Muscle of leg (tissue), 3 donors: ENCODE measurements at regions not wholly inside any gene's neighbourhood (a gene's known extent, or its start where the extent isn't known, plus 50 kb on each side); places are given as distances from the start of the nearest gene placed in this dataset.

Experiments
- DNase-seq: peaks from one replicate; pipeline ENCODE4 v3.0.0; 2013
- H3K27ac ChIP-seq: one replicate; pipeline ENCODE4 v1.5.1; 2013; ENCODE audit warnings: mild to moderate bottlenecking, low read length, control low read depth
- H3K27me3 ChIP-seq: one replicate; pipeline ENCODE4 v1.6.1; 2013; ENCODE audit warnings: low read length; ENCODE audit not compliant: control insufficient read depth, insufficient read depth
- H3K36me3 ChIP-seq: one replicate; pipeline ENCODE4 v1.6.1; 2013; ENCODE audit warnings: low read length; ENCODE audit not compliant: control insufficient read depth, insufficient read depth
- H3K4me1 ChIP-seq: one replicate; pipeline ENCODE4 v1.6.1; 2013; ENCODE audit warnings: low read length; ENCODE audit not compliant: control insufficient read depth, insufficient read depth
- H3K4me3 ChIP-seq: one replicate; pipeline ENCODE4 v1.5.1; 2013; ENCODE audit warnings: low read length, control low read depth
- H3K9me3 ChIP-seq: replicated peaks from 2 replicates; pipeline ENCODE4 v1.6.1; 2013; ENCODE audit warnings: low read depth, low read length; ENCODE audit not compliant: control insufficient read depth
- WGBS: methylation state at CpG from one replicate; pipeline ENCODE4 v1.1.5; 2013; ENCODE audit warnings: missing lambda C conversion rate; ENCODE audit not compliant: insufficient coverage; 5-methylcytosine and 5-hydroxymethylcytosine counted together

GRCh38 chr19:29098863-29099481 lies 114.0 kb downstream of the UQCRFS1 start:
- peak; percentile 5 for DNase-seq
- Histone ChIP-seq H3K27me3 (no peaks in the 10 kb centered on the region), H3K4me1 (no peaks in the 10 kb centered on the region), H3K4me3 (no peak overlapping the region), H3K9me3 (no peaks in the 10 kb centered on the region), H3K27ac (no peak overlapping the region), H3K36me3 (no peaks in the 10 kb centered on the region)
- 47% methylated on average over 3 of the region's 10 CpGs for WGBS

DNA sequence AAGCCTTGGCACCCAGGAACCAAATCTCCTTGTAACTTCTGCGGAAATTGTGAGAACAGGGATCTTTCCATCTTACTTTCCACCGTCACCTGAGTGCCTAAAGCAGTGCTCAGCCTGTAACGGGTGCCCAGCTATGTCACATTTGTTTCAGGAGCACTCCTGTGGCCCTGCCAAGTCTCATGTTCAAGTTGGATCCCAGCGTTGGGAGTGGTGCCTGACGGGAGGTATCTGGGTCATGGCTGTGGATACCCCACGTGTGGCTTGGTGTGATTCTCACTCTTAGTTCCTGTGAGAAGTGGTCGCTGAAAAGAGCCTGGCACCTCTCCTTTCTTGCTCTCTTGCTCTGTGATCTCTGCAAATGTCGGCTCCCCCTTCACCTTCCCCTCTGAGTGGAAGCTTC lies 114.9 kb downstream of the UQCRFS1 start:
- H3K36me3 ChIP-seq: no peaks in the 10 kb centered on the region
- no peak for DNase-seq
- no peaks in the 10 kb centered on the region for H3K4me1 ChIP-seq
- 82% methylated on average over 8 of the region's 8 CpGs for WGBS
- H3K4me3 ChIP-seq: no peak overlapping the region
- no peak overlapping the region for H3K27ac ChIP-seq
- no peaks in the 10 kb centered on the region for H3K9me3 ChIP-seq
- H3K27me3 ChIP-seq: no peaks in the 10 kb centered on the region

GRCh38 chr19:29096896-29097295 lies 116.1 kb downstream of the UQCRFS1 start:
- no peaks in the 10 kb centered on the region for H3K9me3 ChIP-seq
- no peaks in the 10 kb centered on the region for H3K36me3 ChIP-seq
- 83% methylated on average over 2 of the region's 2 CpGs for WGBS
- no peaks in the 10 kb centered on the region for H3K4me1 ChIP-seq
- H3K4me3 ChIP-seq: no peak overlapping the region
- DNase-seq: no peak
- no peak overlapping the region for H3K27ac ChIP-seq
- H3K27me3 ChIP-seq: no peaks in the 10 kb centered on the region

DNA sequence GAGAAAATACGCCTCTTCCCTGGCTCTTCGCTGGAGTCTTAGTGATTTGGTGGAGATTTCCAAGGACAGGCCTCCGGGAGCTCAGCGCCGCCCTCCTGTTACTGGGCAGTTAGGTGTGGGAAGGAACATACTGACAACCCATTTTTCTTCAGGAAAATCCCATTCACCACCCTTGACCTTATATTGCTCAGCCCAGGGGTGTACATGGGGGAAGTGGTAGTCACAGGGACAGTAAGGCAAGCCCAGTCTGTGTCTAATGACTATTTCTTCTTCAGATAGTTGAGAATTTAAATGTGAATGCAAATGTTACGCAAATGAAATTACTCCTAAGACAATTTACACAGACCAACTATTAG lies 119.4 kb downstream of the UQCRFS1 start:
- no peak overlapping the region for H3K27ac ChIP-seq
- H3K36me3 ChIP-seq: no peaks in the 10 kb centered on the region
- no CpG with 5 or more reads among the region's 6 CpGs for WGBS
- H3K27me3 ChIP-seq: no peaks in the 10 kb centered on the region
- peaks cover 21% of the 10 kb centered on the region for H3K4me1 ChIP-seq
- no peak for DNase-seq
- H3K9me3 ChIP-seq: no peaks in the 10 kb centered on the region
- no peak overlapping the region for H3K4me3 ChIP-seq

- Histone ChIP-seq H3K36me3 (no peaks in the 10 kb centered on the region), H3K4me1 (peaks cover 25% of the 10 kb centered on the region), H3K4me3 (no peak overlapping the region), H3K9me3 (no peaks in the 10 kb centered on the region), H3K27ac (no peak overlapping the region), H3K27me3 (no peaks in the 10 kb centered on the region)
- no peak for DNase-seq
- WGBS: 88% methylated on average over 35 of the region's 41 CpGs
Measured at GRCh38 chr19:29092712-29093552, 120.0 kb downstream of the UQCRFS1 start.

DNA sequence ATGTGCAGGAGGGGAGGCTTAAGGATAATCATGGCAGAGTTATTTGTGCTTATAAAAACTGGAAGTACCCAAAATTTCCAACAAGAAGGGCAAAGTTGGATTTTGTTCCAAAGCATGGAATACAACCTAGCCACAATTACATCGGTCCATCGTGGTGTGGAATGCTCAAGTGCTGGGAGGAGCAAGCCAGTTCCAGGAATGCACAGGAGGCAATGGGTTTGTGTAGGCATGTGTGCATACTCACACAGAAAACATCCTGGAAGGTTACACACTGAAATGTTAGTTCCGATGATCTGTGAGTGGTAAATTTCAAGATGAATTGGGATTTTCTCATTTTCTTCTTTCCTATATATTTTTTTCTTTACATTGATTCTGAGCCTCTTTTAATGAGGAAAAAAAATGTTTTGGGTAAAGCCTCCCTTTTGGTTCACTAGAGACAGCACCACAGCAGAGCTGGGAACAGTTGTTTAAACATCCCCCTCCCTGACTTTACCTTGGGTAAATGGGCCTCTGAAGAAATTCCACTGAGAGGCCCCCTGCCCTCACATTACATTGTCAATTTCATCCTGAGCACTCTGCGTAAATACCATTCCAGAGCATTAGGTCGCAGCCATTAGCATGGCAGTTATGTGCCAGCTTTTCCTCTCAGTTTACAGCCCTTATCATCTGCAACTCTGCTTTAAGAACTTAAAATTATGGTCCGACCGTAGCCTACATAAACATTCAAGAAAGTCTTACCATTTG lies 122.0 kb downstream of the UQCRFS1 start:
- H3K4me1 ChIP-seq: peaks cover 25% of the 10 kb centered on the region

DNA sequence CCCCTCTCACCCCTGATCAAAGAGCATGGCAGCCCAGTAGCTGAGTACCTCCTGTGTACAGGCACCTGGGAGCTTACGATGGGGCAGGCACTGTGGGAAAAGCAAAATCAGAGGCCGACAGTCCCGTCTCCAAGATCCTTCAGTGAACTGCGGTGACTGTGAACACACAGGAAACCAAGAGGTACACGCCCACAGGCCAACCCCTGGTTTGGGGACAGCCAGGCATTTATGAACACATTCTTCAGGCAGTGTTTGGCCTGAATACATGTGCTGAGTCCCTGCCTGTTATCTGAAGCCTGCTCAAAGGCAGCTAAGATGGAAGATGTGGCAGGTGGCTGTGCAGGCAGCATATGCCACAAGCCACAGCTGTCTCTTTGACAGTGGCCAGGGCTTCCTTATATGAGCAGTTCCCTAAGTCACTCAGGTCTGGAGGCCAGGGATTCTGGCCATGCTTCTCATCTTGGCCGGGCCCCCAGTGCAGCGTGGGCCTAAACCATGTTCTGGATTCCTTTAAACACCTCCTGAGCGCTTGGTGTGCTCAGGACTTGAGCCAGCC lies 123.6 kb downstream of the UQCRFS1 start:
- Histone ChIP-seq H3K4me3 (no peak overlapping the region), H3K27me3 (no peaks in the 10 kb centered on the region), H3K9me3 (no peaks in the 10 kb centered on the region), H3K36me3 (no peaks in the 10 kb centered on the region), H3K4me1 (peaks cover 25% of the 10 kb centered on the region), H3K27ac (peak overlapping the region; percentile 51)
- WGBS: 71% methylated on average over 7 of the region's 8 CpGs
- DNase-seq: peak; percentile 68

More for the DNA sequence above, 122.0 kb downstream of the UQCRFS1 start:
- Histone ChIP-seq H3K4me3 (no peak overlapping the region), H3K27me3 (no peaks in the 10 kb centered on the region), H3K27ac (no peak overlapping the region), H3K9me3 (no peaks in the 10 kb centered on the region), H3K36me3 (no peaks in the 10 kb centered on the region)
- peak; percentile 5 for DNase-seq
- WGBS: 41% methylated on average over 5 of the region's 7 CpGs

GRCh38 chr19:29088761-29089160 lies 124.2 kb downstream of the UQCRFS1 start:
- no peaks in the 10 kb centered on the region for H3K36me3 ChIP-seq
- H3K27me3 ChIP-seq: peaks cover 5% of the 10 kb centered on the region
- no peak overlapping the region for H3K27ac ChIP-seq
- peak; percentile 26 for DNase-seq
- peaks cover 25% of the 10 kb centered on the region for H3K4me1 ChIP-seq
- H3K4me3 ChIP-seq: no peak overlapping the region
- no peaks in the 10 kb centered on the region for H3K9me3 ChIP-seq
- 70% methylated on average over 2 of the region's 9 CpGs for WGBS

GRCh38 chr19:29086646-29087045 lies 126.3 kb downstream of the UQCRFS1 start:
- DNase-seq: no peak
- WGBS: 91% methylated on average over 10 of the region's 10 CpGs
- peaks cover 23% of the 10 kb centered on the region for H3K4me1 ChIP-seq
- H3K36me3 ChIP-seq: no peaks in the 10 kb centered on the region
- H3K27me3 ChIP-seq: peaks cover 6% of the 10 kb centered on the region
- H3K4me3 ChIP-seq: no peak overlapping the region
- H3K27ac ChIP-seq: no peak overlapping the region
- H3K9me3 ChIP-seq: no peaks in the 10 kb centered on the region

DNA sequence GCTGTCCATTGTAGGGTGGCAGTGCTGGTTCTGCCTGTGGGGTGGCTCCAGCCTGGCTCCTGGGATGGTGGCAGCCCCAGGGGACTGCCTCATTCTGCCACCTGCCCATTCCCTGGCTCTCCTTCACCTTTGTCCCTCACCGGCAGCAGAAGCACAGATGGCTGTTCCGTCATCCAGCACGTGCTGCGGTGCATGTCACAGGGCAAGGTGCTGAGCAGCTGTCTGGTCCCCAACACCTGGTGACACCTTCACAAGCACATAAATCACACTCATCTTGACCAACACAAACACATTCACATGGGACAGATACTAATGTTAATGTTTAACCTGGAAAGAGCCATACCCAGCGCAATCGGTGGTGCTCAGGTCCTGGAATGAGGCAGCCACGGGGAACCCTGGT lies 126.8 kb downstream of the UQCRFS1 start:
- peaks cover 6% of the 10 kb centered on the region for H3K27me3 ChIP-seq
- 80% methylated on average over 7 of the region's 7 CpGs for WGBS

More for the DNA sequence above, 126.8 kb downstream of the UQCRFS1 start:
- Histone ChIP-seq H3K36me3 (no peaks in the 10 kb centered on the region), H3K27ac (no peak overlapping the region), H3K9me3 (no peaks in the 10 kb centered on the region), H3K4me1 (peaks cover 19% of the 10 kb centered on the region), H3K4me3 (no peak overlapping the region)
- no peak for DNase-seq
